ENCODE measurements at regions not wholly inside any gene's neighbourhood (a gene's known extent, or its start where the extent isn't known, plus 50 kb on each side); places are given as distances from the start of the nearest gene placed in this dataset.

GRCh38 chr12:86748894-86749293 lies 492.7 kb upstream of the MGAT4C start:
- H3K27ac ChIP-seq, result no peak overlapping the region
- TF ChIP-seq CTCF (conservative IDR thresholded peaks at IDR 0.05), result no peak

GRCh38 chr12:86744547-86745212 lies 488.5 kb upstream of the MGAT4C start:
- TF ChIP-seq CTCF (conservative IDR thresholded peaks at IDR 0.05), result no peak
- H3K27ac ChIP-seq, result no peak overlapping the region

GRCh38 chr12:86743875-86744536 lies 487.8 kb upstream of the MGAT4C start:
- TF ChIP-seq CTCF (conservative IDR thresholded peaks at IDR 0.05), result no peak

GRCh38 chr12:86741531-86741930 lies 485.3 kb upstream of the MGAT4C start:
- TF ChIP-seq CTCF (conservative IDR thresholded peaks at IDR 0.05), result no peak
- H3K27ac ChIP-seq, result no peak overlapping the region

More at GRCh38 chr12:86743875-86744536, 487.8 kb upstream of the MGAT4C start:
- no peak overlapping the region for H3K27ac ChIP-seq

- H3K27ac ChIP-seq, result no peak overlapping the region
- no peak for TF ChIP-seq CTCF (conservative IDR thresholded peaks at IDR 0.05)
Measured at GRCh38 chr12:86735851-86736250, 479.7 kb upstream of the MGAT4C start.

DNA sequence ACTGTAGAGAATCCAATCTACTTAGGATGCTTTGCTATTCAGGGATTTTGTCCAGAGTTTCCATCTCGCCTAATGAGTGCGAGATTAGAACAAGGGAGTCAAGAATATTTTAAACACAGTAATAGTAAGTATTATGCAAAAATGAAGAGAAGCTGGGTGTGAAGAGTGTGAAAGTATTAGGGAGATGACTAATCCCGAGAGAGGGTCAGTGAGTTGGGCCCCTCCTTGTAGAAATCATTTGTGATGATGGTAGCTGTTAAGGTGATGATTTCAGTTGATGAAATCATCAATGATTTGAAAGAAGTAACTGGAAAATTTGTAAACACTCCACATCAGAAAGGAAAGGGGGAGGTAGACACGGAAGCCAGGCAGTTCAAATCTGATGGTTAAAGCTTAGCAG lies 478.9 kb upstream of the MGAT4C start:
- TF ChIP-seq CTCF (conservative IDR thresholded peaks at IDR 0.05), result no peak
- no peak overlapping the region for H3K27ac ChIP-seq

DNA sequence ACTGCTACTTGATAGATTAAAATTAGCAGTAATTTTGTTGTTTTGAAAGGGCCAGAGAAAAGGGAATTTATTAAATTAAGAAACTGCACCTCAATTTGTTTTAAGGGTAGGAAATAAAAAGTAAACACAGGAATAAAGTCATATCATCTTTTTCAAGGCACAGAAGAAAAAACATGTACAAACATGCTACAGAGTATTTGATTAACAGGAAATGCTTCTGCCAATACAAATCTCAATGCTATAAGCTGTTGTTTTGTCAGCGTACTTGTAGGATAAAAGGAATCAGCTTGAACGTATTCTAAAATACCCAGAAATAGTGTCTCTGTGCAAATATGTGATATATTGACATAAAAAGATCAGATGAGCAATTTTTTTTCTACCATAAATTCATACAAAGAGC lies 474.0 kb upstream of the MGAT4C start:
- no peak overlapping the region for H3K27ac ChIP-seq
- TF ChIP-seq CTCF (conservative IDR thresholded peaks at IDR 0.05), result no peak
